ENCODE measurements at regions not wholly inside any gene's neighbourhood (a gene's known extent, or its start where the extent isn't known, plus 50 kb on each side); places are given as distances from the start of the nearest gene placed in this dataset.

DNA sequence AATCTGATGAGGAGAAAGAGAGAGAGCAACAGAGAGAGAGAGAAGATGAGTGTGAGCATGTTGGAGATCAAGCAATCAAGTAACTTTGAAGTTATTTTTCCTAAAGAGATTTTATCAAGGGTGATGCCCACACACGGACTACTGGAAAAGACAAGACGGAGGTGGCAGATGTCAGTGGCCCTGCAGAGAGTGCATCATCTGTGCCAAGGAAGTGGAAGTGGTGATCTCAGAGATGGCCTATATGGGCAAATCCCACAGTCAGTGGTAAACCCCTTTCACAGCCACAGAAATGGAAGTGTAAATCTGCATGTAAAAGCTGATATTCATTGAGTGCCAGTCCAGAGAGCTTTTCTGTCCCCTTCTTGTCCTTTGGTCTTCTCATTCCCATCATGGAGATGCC lies 577.2 kb upstream of the AADAT start:
- no peak for TF ChIP-seq ZNF274 (IDR thresholded peaks at IDR 0.05; ENCODE audit: low read depth, low read length)
- TF ChIP-seq YY1 (IDR thresholded peaks at IDR 0.05; ENCODE audit: insufficient read depth, insufficient read length), result no peak
- no peak for TF ChIP-seq SUZ12 (IDR thresholded peaks at IDR 0.05; ENCODE audit: extremely low read depth, insufficient read depth, insufficient read length)

All from NT2/D1 (cell line).